ENCODE measurements at regions not wholly inside any gene's neighbourhood (a gene's known extent, or its start where the extent isn't known, plus 50 kb on each side); places are given as distances from the start of the nearest gene placed in this dataset.

GRCh38 chr1:36599828-36600227, 117.1 kb upstream of the CSF3R start:
- 88% methylated on average over 1 of the region's 1 CpG for WGBS
- no peak for TF ChIP-seq POLR2A (IDR thresholded peaks at IDR 0.05)
- TF ChIP-seq POLR2AphosphoS5 (IDR thresholded peaks at IDR 0.05), result no peak
- TF ChIP-seq, protein P1, sequence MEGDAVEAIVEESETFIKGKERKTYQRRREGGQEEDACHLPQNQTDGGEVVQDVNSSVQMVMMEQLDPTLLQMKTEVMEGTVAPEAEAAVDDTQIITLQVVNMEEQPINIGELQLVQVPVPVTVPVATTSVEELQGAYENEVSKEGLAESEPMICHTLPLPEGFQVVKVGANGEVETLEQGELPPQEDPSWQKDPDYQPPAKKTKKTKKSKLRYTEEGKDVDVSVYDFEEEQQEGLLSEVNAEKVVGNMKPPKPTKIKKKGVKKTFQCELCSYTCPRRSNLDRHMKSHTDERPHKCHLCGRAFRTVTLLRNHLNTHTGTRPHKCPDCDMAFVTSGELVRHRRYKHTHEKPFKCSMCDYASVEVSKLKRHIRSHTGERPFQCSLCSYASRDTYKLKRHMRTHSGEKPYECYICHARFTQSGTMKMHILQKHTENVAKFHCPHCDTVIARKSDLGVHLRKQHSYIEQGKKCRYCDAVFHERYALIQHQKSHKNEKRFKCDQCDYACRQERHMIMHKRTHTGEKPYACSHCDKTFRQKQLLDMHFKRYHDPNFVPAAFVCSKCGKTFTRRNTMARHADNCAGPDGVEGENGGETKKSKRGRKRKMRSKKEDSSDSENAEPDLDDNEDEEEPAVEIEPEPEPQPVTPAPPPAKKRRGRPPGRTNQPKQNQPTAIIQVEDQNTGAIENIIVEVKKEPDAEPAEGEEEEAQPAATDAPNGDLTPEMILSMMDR (IDR thresholded peaks at IDR 0.05), result no peak
- DNase-seq (ENCODE audit: low spot score), result no peak
- Histone ChIP-seq H3K4me1 (replicated peaks) (no peaks in the 10 kb centered on the region), H3K36me3 (no peaks in the 10 kb centered on the region), H3K27ac (no peak overlapping the region), H3K4me3 (no peak overlapping the region), H3K9me3 (no peaks in the 10 kb centered on the region), H3K27me3 (replicated peaks; ENCODE audit: insufficient read depth) (peaks cover 4% of the 10 kb centered on the region)
- intact Hi-C loops (cut with DNase I), result no loop called here

DNA sequence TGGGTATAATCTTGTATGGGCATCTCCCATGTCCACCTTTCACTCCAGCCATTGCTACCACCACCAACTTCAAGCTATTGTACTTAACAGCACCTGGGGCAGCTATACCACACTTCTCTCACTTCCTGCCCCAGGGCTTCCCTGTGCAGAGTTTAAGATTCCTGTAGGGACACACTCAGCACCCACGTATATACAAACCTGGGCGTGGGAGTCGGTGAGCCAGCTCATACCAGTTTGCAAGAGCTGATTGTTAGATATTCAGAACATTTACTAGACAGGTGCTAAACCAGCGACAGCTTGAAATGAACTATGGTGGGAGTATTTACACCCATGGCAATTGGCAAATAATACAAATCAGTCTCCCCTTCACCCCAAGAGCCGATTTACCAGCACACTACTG, 114.8 kb upstream of the CSF3R start:
- intact Hi-C loops (cut with DNase I), result no loop called here
- 62% methylated on average over 5 of the region's 5 CpGs for WGBS
- DNase-seq (ENCODE audit: low spot score), result no peak
- Histone ChIP-seq H3K9me3 (no peaks in the 10 kb centered on the region), H3K36me3 (no peaks in the 10 kb centered on the region), H3K4me1 (replicated peaks) (no peaks in the 10 kb centered on the region), H3K27ac (no peak overlapping the region), H3K27me3 (replicated peaks; ENCODE audit: insufficient read depth) (peaks cover 9% of the 10 kb centered on the region), H3K4me3 (no peak overlapping the region)
- TF ChIP-seq, protein P1 (IDR thresholded peaks at IDR 0.05), result no peak
- TF ChIP-seq POLR2AphosphoS5 (IDR thresholded peaks at IDR 0.05) (no peak), POLR2A (IDR thresholded peaks at IDR 0.05) (no peak)

GRCh38 chr1:36595921-36596320, 113.2 kb upstream of the CSF3R start:
- Histone ChIP-seq H3K27me3 (replicated peaks; ENCODE audit: insufficient read depth) (peaks cover 7% of the 10 kb centered on the region), H3K36me3 (no peaks in the 10 kb centered on the region), H3K27ac (no peak overlapping the region), H3K4me3 (no peak overlapping the region), H3K4me1 (replicated peaks) (no peaks in the 10 kb centered on the region), H3K9me3 (no peaks in the 10 kb centered on the region)
- no peak for DNase-seq (ENCODE audit: low spot score)
- WGBS, result 71% methylated on average over 11 of the region's 11 CpGs
- intact Hi-C loops (cut with DNase I), result no loop called here
- TF ChIP-seq POLR2AphosphoS5 (IDR thresholded peaks at IDR 0.05), result no peak
- TF ChIP-seq POLR2A (IDR thresholded peaks at IDR 0.05), result no peak
- TF ChIP-seq, protein P1 (IDR thresholded peaks at IDR 0.05), result no peak

- Histone ChIP-seq H3K4me1 (replicated peaks) (no peaks in the 10 kb centered on the region), H3K27me3 (replicated peaks; ENCODE audit: insufficient read depth) (peaks cover 7% of the 10 kb centered on the region), H3K36me3 (no peaks in the 10 kb centered on the region), H3K27ac (no peak overlapping the region), H3K4me3 (no peak overlapping the region), H3K9me3 (no peaks in the 10 kb centered on the region)
- TF ChIP-seq, protein P1 (IDR thresholded peaks at IDR 0.05), result no peak
- TF ChIP-seq POLR2A (IDR thresholded peaks at IDR 0.05), result no peak
- 34% methylated on average over 11 of the region's 11 CpGs for WGBS
- intact Hi-C loops (cut with DNase I), result no loop called here
- DNase-seq (ENCODE audit: low spot score), result no peak
Observed at GRCh38 chr1:36595349-36595748, 112.6 kb upstream of the CSF3R start.

- TF ChIP-seq POLR2AphosphoS5 (IDR thresholded peaks at IDR 0.05) (no peak), POLR2A (IDR thresholded peaks at IDR 0.05) (no peak)
- TF ChIP-seq, protein P1 (IDR thresholded peaks at IDR 0.05), result no peak
- Histone ChIP-seq H3K4me1 (replicated peaks) (no peaks in the 10 kb centered on the region), H3K4me3 (no peak overlapping the region), H3K27ac (no peak overlapping the region), H3K36me3 (no peaks in the 10 kb centered on the region), H3K27me3 (replicated peaks; ENCODE audit: insufficient read depth) (peaks cover 9% of the 10 kb centered on the region), H3K9me3 (no peaks in the 10 kb centered on the region)
- DNase-seq (ENCODE audit: low spot score), result no peak
- intact Hi-C loops (cut with DNase I), result no loop called here
- 55% methylated on average over 7 of the region's 7 CpGs for WGBS
Observed at GRCh38 chr1:36594023-36594422, 111.3 kb upstream of the CSF3R start.

All from prostate gland (tissue), 2 donors.